22Rv1 (cell line): ENCODE measurements at regions not wholly inside any gene's neighbourhood (a gene's known extent, or its start where the extent isn't known, plus 50 kb on each side); places are given as distances from the start of the nearest gene placed in this dataset.

Source experiments
- H3K27ac ChIP-seq: fragments of 450-650 bp; 2 replicates; pipeline ENCODE4 v1.5.1; 2017
- CTCF ChIP-seq: fragments of 450-650 bp; IDR thresholded peaks from 2 replicates; pipeline ENCODE4 v1.5.1; 2017; ENCODE audit warnings: mild to moderate bottlenecking
- ZFX ChIP-seq: fragments of 450-650 bp; IDR thresholded peaks from 2 replicates; pipeline ENCODE4 v1.6.1; 2017; ENCODE audit warnings: antibody characterized with exemption, borderline replicate concordance

DNA sequence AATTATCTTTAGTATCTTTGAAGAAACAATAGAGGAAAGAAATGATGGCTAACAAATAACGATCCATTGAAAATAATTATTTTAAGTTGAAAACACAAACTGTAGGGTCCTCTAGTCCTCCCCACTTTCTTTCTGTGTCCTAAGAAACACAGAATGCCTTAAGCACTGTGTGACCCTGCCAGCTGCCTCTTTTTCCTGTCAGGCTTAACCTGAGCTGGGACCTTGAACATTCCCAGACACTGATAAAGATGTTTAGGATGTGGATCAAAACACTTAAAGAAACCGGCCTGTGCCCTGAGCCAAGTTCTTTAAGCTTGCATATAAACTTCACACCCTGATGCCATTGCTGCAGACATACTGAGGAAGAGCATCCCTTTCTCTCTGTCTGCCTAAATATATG, 755.4 kb upstream of the VRK2 start:
- TF ChIP-seq ZFX, result no peak
- no peak for TF ChIP-seq CTCF
- no peak overlapping the region for H3K27ac ChIP-seq

DNA sequence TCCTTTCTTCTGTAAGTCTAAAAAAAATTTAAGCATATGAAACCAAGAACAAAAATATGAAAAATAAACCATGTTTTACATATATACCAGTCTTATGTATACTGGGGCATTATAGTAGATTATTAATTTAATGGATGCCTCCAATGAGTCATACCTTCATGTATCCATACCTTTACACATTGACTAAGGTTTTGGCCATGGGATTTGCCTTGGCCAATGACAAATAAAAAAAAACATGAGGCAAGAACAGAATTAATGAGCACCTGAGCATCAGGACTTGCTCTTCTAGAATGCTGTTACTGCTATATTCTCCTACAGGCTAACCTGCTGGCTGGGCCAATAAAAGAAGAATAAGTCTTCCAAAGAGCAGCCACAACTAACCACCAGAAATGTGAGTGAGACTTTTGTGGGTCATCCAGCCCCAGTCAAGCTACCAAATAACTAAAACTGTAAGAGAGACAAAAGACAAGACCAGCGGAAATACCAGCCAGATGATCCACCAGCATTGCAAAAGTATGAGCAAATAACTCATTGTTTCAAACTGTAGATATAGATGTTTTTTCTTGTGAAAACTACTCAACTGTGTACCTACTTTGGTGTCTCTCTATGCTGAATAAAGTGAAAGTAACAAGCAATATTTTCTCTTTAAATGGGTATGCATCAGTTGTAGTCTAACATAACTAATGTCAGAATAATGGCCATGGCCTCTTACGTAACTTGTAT, 749.6 kb upstream of the VRK2 start:
- H3K27ac ChIP-seq, result no peak overlapping the region

GRCh38 chr2:57313678-57314077, 732.9 kb upstream of the VRK2 start:
- no peak overlapping the region for H3K27ac ChIP-seq
- TF ChIP-seq CTCF, result no peak
- TF ChIP-seq ZFX, result no peak

More for the DNA sequence above, 749.6 kb upstream of the VRK2 start:
- TF ChIP-seq CTCF, result no peak
- no peak for TF ChIP-seq ZFX

GRCh38 chr2:57314682-57315081, 731.9 kb upstream of the VRK2 start:
- TF ChIP-seq ZFX, result no peak
- no peak for TF ChIP-seq CTCF
- H3K27ac ChIP-seq, result no peak overlapping the region

DNA sequence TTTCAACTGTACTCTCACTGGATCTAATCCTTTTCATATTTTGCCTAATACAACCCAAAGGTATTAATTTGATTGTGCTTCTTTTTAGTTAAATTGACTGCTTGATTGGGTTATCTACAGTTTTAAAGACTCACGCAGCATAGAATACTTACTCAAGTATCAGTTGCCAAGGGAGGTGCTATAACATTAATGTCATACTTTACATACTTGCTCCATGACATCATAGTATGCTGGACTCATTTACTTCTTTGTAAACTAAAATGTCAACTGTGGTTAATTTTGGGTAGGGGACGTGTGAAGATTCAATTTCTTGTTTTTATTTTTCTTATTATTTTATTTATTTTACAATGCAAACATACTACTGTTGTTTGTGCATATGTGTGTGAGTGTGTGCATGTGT, 716.2 kb upstream of the VRK2 start:
- TF ChIP-seq ZFX (no peak), CTCF (no peak)
- no peak overlapping the region for H3K27ac ChIP-seq

- TF ChIP-seq CTCF, result no peak
- no peak overlapping the region for H3K27ac ChIP-seq
Observed at GRCh38 chr2:57333221-57333620, 713.4 kb upstream of the VRK2 start.

GRCh38 chr2:57343391-57344006, 703.1 kb upstream of the VRK2 start:
- TF ChIP-seq CTCF, result no peak
- TF ChIP-seq ZFX, result no peak
- H3K27ac ChIP-seq, result no peak overlapping the region
